ENCODE measurements at regions not wholly inside any gene's neighbourhood (a gene's known extent, or its start where the extent isn't known, plus 50 kb on each side); places are given as distances from the start of the nearest gene placed in this dataset.

- DNase-seq: no peak
These were observed 225.9 kb upstream of the NR4A3 start for GRCh38 chr9:99595796-99596195.

- no peak for DNase-seq
These were observed 220.0 kb upstream of the NR4A3 start for GRCh38 chr9:99601571-99602111.

- DNase-seq: no peak
These were observed 218.8 kb upstream of the NR4A3 start for GRCh38 chr9:99602854-99603253.

GRCh38 chr9:99605016-99605743, 216.5 kb upstream of the NR4A3 start:
- no peak for DNase-seq

GRCh38 chr9:99606296-99606695, 215.4 kb upstream of the NR4A3 start:
- DNase-seq: no peak

GRCh38 chr9:99606957-99607356, 214.7 kb upstream of the NR4A3 start:
- DNase-seq: no peak

- no peak for DNase-seq
These were observed 213.7 kb upstream of the NR4A3 start for GRCh38 chr9:99607842-99608448.

GRCh38 chr9:99614341-99614740, 207.3 kb upstream of the NR4A3 start:
- no peak for DNase-seq

- no peak for DNase-seq
These were observed 200.6 kb upstream of the NR4A3 start for GRCh38 chr9:99621040-99621439.

- no peak for DNase-seq
These were observed 199.0 kb upstream of the NR4A3 start for GRCh38 chr9:99622679-99623078.

GRCh38 chr9:99623780-99624364, 197.8 kb upstream of the NR4A3 start:
- no peak for DNase-seq

- no peak for DNase-seq
These were observed 197.0 kb upstream of the NR4A3 start for GRCh38 chr9:99624499-99625233.

GRCh38 chr9:99626426-99626825, 195.3 kb upstream of the NR4A3 start:
- DNase-seq: no peak

- DNase-seq: no peak
These were observed 193.4 kb upstream of the NR4A3 start for GRCh38 chr9:99628285-99628684.

GRCh38 chr9:99628849-99629620, 192.7 kb upstream of the NR4A3 start:
- no peak for DNase-seq

- DNase-seq: no peak
These were observed 189.2 kb upstream of the NR4A3 start for GRCh38 chr9:99632349-99633038.

GRCh38 chr9:99633265-99633664, 188.4 kb upstream of the NR4A3 start:
- no peak for DNase-seq

- DNase-seq: no peak
These were observed 187.5 kb upstream of the NR4A3 start for GRCh38 chr9:99634186-99634585.

- DNase-seq: no peak
These were observed 186.7 kb upstream of the NR4A3 start for GRCh38 chr9:99635032-99635431.

GRCh38 chr9:99637641-99638040, 184.0 kb upstream of the NR4A3 start:
- no peak for DNase-seq

GRCh38 chr9:99638971-99639370, 182.7 kb upstream of the NR4A3 start:
- no peak for DNase-seq

GRCh38 chr9:99647604-99648003, 174.1 kb upstream of the NR4A3 start:
- DNase-seq: no peak

All from left hindlimb (tissue), 1 donor.